Peyer's patch (tissue), 4 donors: ENCODE measurements at regions not wholly inside any gene's neighbourhood (a gene's known extent, or its start where the extent isn't known, plus 50 kb on each side); places are given as distances from the start of the nearest gene placed in this dataset.

Experiments
- DNase-seq, 3 donors: peaks; one replicate each; pipeline ENCODE4 v3.0.0-alpha.2; 2017 to 2019
- H3K27ac ChIP-seq, 4 donors: fragments of 200-600 bp; sonication (generic); one replicate each; pipeline ENCODE4 v1.5.1; 2016 to 2019
- H3K27me3 ChIP-seq, 2 donors: fragments of 200-600 bp; sonication (generic); one replicate each; pipeline ENCODE4 v1.5.1; 2019
- H3K36me3 ChIP-seq, 3 donors: fragments of 200-600 bp; sonication (generic); one replicate each; pipeline ENCODE4 v1.5.1; 2016 to 2019
- H3K4me1 ChIP-seq, 4 donors: fragments of 200-600 bp; sonication (generic); one replicate each; pipeline ENCODE4 v1.5.1; 2016 to 2019
- H3K4me3 ChIP-seq, 4 donors: fragments of 200-600 bp; sonication (generic); 1 replicate in 3 of 4; 2 replicates in 1 of 4; pipeline ENCODE4 v1.5.1; 2016 to 2019; ENCODE audit warnings: mild to moderate bottlenecking in 1 of 4
- H3K9me3 ChIP-seq, 4 donors: fragments of 200-600 bp; sonication (generic); one replicate each; pipeline ENCODE4 v1.5.1; 2016 to 2019; ENCODE audit warnings: mild to moderate bottlenecking in 1 of 4
- CTCF ChIP-seq, 6 experiments: fragments of 450-650 bp in 4 of 6; fragments of 200-600 bp in 2 of 6; sonication (generic) in 1 of 6; IDR thresholded peaks; one replicate each; pipeline ENCODE4 v1.5.1; 2017 to 2019; ENCODE audit warnings: antibody characterized with exemption in 6 of 6, mild to moderate bottlenecking in 3 of 6, moderate library complexity in 1 of 6
- POLR2A ChIP-seq, 2 donors: fragments of 450-650 bp; IDR thresholded peaks; one replicate each; pipeline ENCODE4 v1.5.1; 2017; ENCODE audit warnings: antibody characterized with exemption in 2 of 2, mild to moderate bottlenecking in 2 of 2, moderate library complexity in 2 of 2

GRCh38 chr11:128334311-128335044, 252.9 kb downstream of the ETS1 start:
- Histone ChIP-seq H3K36me3 (no peaks in the 10 kb centered on the region), H3K9me3 (no peaks in the 10 kb centered on the region), H3K4me1 (no peaks in the 10 kb centered on the region), H3K4me3 (no peak overlapping the region), H3K27me3 (no peaks in the 10 kb centered on the region), H3K27ac (peak overlapping the region in 2 of 4 donors; percentile 7 to 47)
- DNase-seq, result no peak
- TF ChIP-seq CTCF (IDR thresholded peaks at IDR 0.05) (no peak), POLR2A (IDR thresholded peaks at IDR 0.05) (no peak)

GRCh38 chr11:128331317-128331716, 256.0 kb downstream of the ETS1 start:
- Histone ChIP-seq H3K27ac (no peak overlapping the region), H3K4me1 (no peaks in the 10 kb centered on the region), H3K27me3 (no peaks in the 10 kb centered on the region), H3K9me3 (no peaks in the 10 kb centered on the region), H3K4me3 (no peak overlapping the region), H3K36me3 (no peaks in the 10 kb centered on the region)
- DNase-seq, result no peak
- TF ChIP-seq CTCF (IDR thresholded peaks at IDR 0.05) (no peak), POLR2A (IDR thresholded peaks at IDR 0.05) (no peak)

- H3K27ac ChIP-seq, result no peak overlapping the region
- H3K4me1 ChIP-seq, result no peaks in the 10 kb centered on the region
- H3K36me3 ChIP-seq, result no peaks in the 10 kb centered on the region
- no peaks in the 10 kb centered on the region for H3K9me3 ChIP-seq
- no peak for DNase-seq
- no peaks in the 10 kb centered on the region for H3K27me3 ChIP-seq
- TF ChIP-seq POLR2A (IDR thresholded peaks at IDR 0.05) (no peak), CTCF (IDR thresholded peaks at IDR 0.05) (no peak)
- no peak overlapping the region for H3K4me3 ChIP-seq
Measured at GRCh38 chr11:128330203-128330602, 257.2 kb downstream of the ETS1 start.

- DNase-seq, result no peak
- Histone ChIP-seq H3K27ac (peak overlapping the region in 2 of 4 donors; percentile 27 to 28), H3K4me1 (no peaks in the 10 kb centered on the region), H3K4me3 (no peak overlapping the region), H3K9me3 (no peaks in the 10 kb centered on the region), H3K27me3 (no peaks in the 10 kb centered on the region), H3K36me3 (no peaks in the 10 kb centered on the region)
- TF ChIP-seq CTCF (IDR thresholded peaks at IDR 0.05), result no peak
- TF ChIP-seq POLR2A (IDR thresholded peaks at IDR 0.05), result no peak
Measured at GRCh38 chr11:128328955-128329551, 258.3 kb downstream of the ETS1 start.

- no peak for TF ChIP-seq CTCF (IDR thresholded peaks at IDR 0.05)
- TF ChIP-seq POLR2A (IDR thresholded peaks at IDR 0.05), result no peak
- no peaks in the 10 kb centered on the region for H3K9me3 ChIP-seq
- no peak for DNase-seq
Measured at GRCh38 chr11:128327274-128327673, 260.1 kb downstream of the ETS1 start.

More at GRCh38 chr11:128327274-128327673, 260.1 kb downstream of the ETS1 start:
- Histone ChIP-seq H3K27me3 (no peaks in the 10 kb centered on the region), H3K4me3 (no peak overlapping the region), H3K36me3 (no peaks in the 10 kb centered on the region), H3K4me1 (peaks cover 0 to 4% (median 0%) of the 10 kb centered on the region in 4 donors), H3K27ac (peak overlapping the region in 1 of 4 donors; percentile 38)
